ENCODE measurements at regions not wholly inside any gene's neighbourhood (a gene's known extent, or its start where the extent isn't known, plus 50 kb on each side); places are given as distances from the start of the nearest gene placed in this dataset.

GRCh38 chr5:110224050-110224449, 502.4 kb downstream of the TMEM232 start:
- TF ChIP-seq CTCF (IDR thresholded peaks at IDR 0.05 in 2 of 3, conservative IDR thresholded peaks at IDR 0.05 in 1 of 3; ENCODE audit: control insufficient read depth in 2 of 3, extremely low read depth in 1 of 3, insufficient read depth in 1 of 3, low read depth in 3 of 3, low read length in 3 of 3) (no peak), CBFB (IDR thresholded peaks at IDR 0.05; ENCODE audit: low read depth) (no peak), EP300 (IDR thresholded peaks at IDR 0.05; ENCODE audit: borderline replicate concordance in 1 of 2, control insufficient read depth in 1 of 2, low read depth in 2 of 2, low read length in 2 of 2) (no peak), NR2C2 (IDR thresholded peaks at IDR 0.05; ENCODE audit: borderline replicate concordance, control insufficient read depth, insufficient read length, low read depth) (no peak), NRF1 (conservative IDR thresholded peaks at IDR 0.05; ENCODE audit: low read depth, low read length) (no peak), POLR2AphosphoS5 (IDR thresholded peaks at IDR 0.05; ENCODE audit: low read length) (no peak), TARDBP (IDR thresholded peaks at IDR 0.05; ENCODE audit: borderline replicate concordance) (no peak), EZH2 (IDR thresholded peaks at IDR 0.05; ENCODE audit: borderline replicate concordance, control insufficient read depth, low read depth, low read length) (no peak), RAD51 (IDR thresholded peaks at IDR 0.05) (no peak), TAF1 (IDR thresholded peaks at IDR 0.05; ENCODE audit: borderline replicate concordance, low read depth, low read length) (no peak)

All from GM12878 (cell line).